ENCODE measurements at regions not wholly inside any gene's neighbourhood (a gene's known extent, or its start where the extent isn't known, plus 50 kb on each side); places are given as distances from the start of the nearest gene placed in this dataset.

DNA sequence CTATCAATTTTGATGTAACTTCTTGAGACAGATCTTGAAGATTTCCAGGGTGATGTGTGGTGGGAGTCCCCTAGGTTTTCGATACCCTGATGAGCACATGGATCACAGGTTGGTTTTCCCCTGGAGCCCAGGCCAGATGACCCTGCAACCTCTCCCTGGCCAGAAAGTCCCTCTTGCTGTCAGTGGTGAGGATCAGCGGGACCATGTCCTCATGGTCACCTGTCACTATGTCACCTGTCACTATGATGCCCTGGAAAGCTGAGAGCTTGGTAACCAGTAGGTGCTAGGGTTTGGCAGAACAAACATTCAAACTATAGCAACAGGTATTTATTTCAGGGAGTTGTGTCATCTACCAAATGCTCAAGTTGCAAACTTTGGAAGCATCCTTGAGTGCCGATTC is 197.9 kb downstream of the ARHGAP12 start:
- TF ChIP-seq, protein P1, sequence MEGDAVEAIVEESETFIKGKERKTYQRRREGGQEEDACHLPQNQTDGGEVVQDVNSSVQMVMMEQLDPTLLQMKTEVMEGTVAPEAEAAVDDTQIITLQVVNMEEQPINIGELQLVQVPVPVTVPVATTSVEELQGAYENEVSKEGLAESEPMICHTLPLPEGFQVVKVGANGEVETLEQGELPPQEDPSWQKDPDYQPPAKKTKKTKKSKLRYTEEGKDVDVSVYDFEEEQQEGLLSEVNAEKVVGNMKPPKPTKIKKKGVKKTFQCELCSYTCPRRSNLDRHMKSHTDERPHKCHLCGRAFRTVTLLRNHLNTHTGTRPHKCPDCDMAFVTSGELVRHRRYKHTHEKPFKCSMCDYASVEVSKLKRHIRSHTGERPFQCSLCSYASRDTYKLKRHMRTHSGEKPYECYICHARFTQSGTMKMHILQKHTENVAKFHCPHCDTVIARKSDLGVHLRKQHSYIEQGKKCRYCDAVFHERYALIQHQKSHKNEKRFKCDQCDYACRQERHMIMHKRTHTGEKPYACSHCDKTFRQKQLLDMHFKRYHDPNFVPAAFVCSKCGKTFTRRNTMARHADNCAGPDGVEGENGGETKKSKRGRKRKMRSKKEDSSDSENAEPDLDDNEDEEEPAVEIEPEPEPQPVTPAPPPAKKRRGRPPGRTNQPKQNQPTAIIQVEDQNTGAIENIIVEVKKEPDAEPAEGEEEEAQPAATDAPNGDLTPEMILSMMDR (IDR thresholded peaks at IDR 0.05; ENCODE audit: low read depth, low read length, missing input control), result no peak
- no peak for TF ChIP-seq SP1 (IDR thresholded peaks at IDR 0.05)
- TF ChIP-seq GABPA (IDR thresholded peaks at IDR 0.05 in 1 of 2, conservative IDR thresholded peaks at IDR 0.05 in 1 of 2), result no peak
- TF ChIP-seq, protein P2, sequence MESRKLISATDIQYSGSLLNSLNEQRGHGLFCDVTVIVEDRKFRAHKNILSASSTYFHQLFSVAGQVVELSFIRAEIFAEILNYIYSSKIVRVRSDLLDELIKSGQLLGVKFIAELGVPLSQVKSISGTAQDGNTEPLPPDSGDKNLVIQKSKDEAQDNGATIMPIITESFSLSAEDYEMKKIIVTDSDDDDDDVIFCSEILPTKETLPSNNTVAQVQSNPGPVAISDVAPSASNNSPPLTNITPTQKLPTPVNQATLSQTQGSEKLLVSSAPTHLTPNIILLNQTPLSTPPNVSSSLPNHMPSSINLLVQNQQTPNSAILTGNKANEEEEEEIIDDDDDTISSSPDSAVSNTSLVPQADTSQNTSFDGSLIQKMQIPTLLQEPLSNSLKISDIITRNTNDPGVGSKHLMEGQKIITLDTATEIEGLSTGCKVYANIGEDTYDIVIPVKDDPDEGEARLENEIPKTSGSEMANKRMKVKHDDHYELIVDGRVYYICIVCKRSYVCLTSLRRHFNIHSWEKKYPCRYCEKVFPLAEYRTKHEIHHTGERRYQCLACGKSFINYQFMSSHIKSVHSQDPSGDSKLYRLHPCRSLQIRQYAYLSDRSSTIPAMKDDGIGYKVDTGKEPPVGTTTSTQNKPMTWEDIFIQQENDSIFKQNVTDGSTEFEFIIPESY (IDR thresholded peaks at IDR 0.05), result no peak
- TF ChIP-seq TAF1 (conservative IDR thresholded peaks at IDR 0.05), result no peak
- no peak for TF ChIP-seq RAD21 (IDR thresholded peaks at IDR 0.05)
- TF ChIP-seq, protein P3, sequence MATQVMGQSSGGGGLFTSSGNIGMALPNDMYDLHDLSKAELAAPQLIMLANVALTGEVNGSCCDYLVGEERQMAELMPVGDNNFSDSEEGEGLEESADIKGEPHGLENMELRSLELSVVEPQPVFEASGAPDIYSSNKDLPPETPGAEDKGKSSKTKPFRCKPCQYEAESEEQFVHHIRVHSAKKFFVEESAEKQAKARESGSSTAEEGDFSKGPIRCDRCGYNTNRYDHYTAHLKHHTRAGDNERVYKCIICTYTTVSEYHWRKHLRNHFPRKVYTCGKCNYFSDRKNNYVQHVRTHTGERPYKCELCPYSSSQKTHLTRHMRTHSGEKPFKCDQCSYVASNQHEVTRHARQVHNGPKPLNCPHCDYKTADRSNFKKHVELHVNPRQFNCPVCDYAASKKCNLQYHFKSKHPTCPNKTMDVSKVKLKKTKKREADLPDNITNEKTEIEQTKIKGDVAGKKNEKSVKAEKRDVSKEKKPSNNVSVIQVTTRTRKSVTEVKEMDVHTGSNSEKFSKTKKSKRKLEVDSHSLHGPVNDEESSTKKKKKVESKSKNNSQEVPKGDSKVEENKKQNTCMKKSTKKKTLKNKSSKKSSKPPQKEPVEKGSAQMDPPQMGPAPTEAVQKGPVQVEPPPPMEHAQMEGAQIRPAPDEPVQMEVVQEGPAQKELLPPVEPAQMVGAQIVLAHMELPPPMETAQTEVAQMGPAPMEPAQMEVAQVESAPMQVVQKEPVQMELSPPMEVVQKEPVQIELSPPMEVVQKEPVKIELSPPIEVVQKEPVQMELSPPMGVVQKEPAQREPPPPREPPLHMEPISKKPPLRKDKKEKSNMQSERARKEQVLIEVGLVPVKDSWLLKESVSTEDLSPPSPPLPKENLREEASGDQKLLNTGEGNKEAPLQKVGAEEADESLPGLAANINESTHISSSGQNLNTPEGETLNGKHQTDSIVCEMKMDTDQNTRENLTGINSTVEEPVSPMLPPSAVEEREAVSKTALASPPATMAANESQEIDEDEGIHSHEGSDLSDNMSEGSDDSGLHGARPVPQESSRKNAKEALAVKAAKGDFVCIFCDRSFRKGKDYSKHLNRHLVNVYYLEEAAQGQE (IDR thresholded peaks at IDR 0.05), result no peak
- no peak for TF ChIP-seq JUND (IDR thresholded peaks at IDR 0.05)
- no peak for TF ChIP-seq HNF4A (conservative IDR thresholded peaks at IDR 0.05)
- TF ChIP-seq FOXA1 (IDR thresholded peaks at IDR 0.05), result no peak
- no peak for TF ChIP-seq EGR1 (IDR thresholded peaks at IDR 0.05; ENCODE audit: low read depth in 2 of 2)
- no peak for TF ChIP-seq RXRA (IDR thresholded peaks at IDR 0.05)
- no peak for TF ChIP-seq YY1 (IDR thresholded peaks at IDR 0.05)
